ENCODE measurements at regions not wholly inside any gene's neighbourhood (a gene's known extent, or its start where the extent isn't known, plus 50 kb on each side); places are given as distances from the start of the nearest gene placed in this dataset.

DNA sequence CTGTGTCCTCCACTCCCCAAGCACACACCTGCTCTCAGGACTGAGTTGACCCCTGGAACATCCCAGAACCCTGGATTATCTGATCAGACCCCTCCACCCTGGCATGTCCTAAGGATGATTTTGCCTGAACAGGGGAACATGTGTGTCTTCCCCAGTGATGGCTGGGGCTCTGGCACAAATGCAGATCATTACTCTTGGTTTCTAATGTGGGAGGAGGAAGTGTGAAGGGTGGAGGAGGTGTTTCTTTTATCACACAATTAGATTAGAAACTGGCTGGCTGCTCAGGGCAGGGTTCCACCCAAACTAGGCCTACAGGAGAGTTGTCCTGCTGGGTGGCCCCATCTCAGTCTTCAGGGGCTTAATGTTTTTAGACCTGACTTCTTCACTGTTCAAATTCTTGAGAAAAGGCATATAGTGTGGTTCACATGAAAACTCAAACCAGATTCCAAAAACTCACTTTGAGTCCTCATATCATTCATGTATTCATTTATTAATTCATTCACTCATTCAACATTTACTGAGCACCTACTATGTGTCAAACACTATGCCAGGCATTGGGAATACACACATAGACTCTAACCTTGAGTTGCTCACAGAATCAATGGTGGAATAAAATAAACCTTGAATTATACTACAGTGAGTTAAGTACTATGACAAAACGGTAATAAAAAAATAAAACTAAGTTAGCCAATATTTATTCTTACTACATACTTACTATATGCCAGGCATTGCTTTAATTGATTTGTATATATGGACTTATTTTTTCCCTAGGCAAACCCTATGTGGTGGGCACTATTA lies 221.8 kb upstream of the JUN start:
- H3K9me3 ChIP-seq (ENCODE audit: insufficient read depth, low read depth, low read length), result no peaks in the 10 kb centered on the region
- H3K27me3 ChIP-seq (ENCODE audit: insufficient read depth, low read length), result no peaks in the 10 kb centered on the region
- H4K12ac ChIP-seq (ENCODE audit: low read depth, low read length), result no peak overlapping the region
- no peak overlapping the region for H2BK120ac ChIP-seq (ENCODE audit: insufficient read depth, low read length, poor library complexity)
- H3K79me1 ChIP-seq (ENCODE audit: low read length), result peaks cover 8% of the 10 kb centered on the region
- no peak overlapping the region for H3K9ac ChIP-seq (ENCODE audit: low read length)
- H3K23ac ChIP-seq (ENCODE audit: low read length), result no peak overlapping the region
- peak overlapping the region; percentile 38 for H3K14ac ChIP-seq (ENCODE audit: low read length)
- no peak for DNase-seq
- no peak overlapping the region for H2BK5ac ChIP-seq (ENCODE audit: low read depth, low read length, poor library complexity)
- no peak overlapping the region for H3K27ac ChIP-seq (ENCODE audit: low read depth, low read length)
- no peak overlapping the region for H4K8ac ChIP-seq (ENCODE audit: low read depth, low read length)
- H3K4me2 ChIP-seq (ENCODE audit: low read length), result no peak overlapping the region
- no peak overlapping the region for H3K4ac ChIP-seq (ENCODE audit: low read depth, low read length)
- no peak overlapping the region for H4K91ac ChIP-seq (ENCODE audit: low read depth, low read length)
- no peaks in the 10 kb centered on the region for H3K79me2 ChIP-seq (ENCODE audit: control insufficient read depth, insufficient read depth, low read length, poor library complexity)
- WGBS (ENCODE audit: extremely low coverage, insufficient coverage, insufficient read length), result no CpG with 5 or more reads among the region's 1 CpG
- no peak overlapping the region for H3K18ac ChIP-seq (ENCODE audit: low read length)
- H2AK5ac ChIP-seq (ENCODE audit: low read length), result no peak overlapping the region
- peak overlapping the region; percentile 24 for H2BK12ac ChIP-seq (ENCODE audit: low read length)
- peaks cover 8 to 14% of the 10 kb centered on the region in 2 experiments for H3K4me1 ChIP-seq (ENCODE audit: control insufficient read depth in 1 of 2, insufficient read depth in 2 of 2, low read length in 2 of 2)
- H3K36me3 ChIP-seq (ENCODE audit: control insufficient read depth in 1 of 2, insufficient read depth in 2 of 2, low read length in 2 of 2), result no peaks in the 10 kb centered on the region
- no peak overlapping the region for H2AFZ ChIP-seq (ENCODE audit: insufficient read depth, low read length, poor library complexity)
- H3K4me3 ChIP-seq (ENCODE audit: low read depth, low read length), result no peak overlapping the region

DNA sequence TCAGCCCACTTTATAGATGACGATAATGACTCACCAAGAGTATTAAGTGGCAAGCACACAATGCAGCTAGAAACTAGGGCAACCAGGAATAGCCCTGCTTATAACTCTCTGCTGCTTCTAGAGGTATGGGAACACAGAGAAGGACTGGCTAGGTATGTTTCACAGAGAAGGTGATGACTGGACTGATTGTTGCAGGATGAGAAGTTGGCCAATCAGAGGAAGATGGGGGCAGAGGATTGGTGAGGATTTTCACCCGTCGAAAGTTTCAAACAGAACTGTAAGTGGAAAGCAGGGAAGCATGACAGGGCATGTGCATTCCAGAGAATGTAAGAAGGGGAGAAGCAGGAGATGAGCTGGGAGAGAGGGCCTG lies 222.4 kb upstream of the JUN start:
- no peak overlapping the region for H4K8ac ChIP-seq (ENCODE audit: low read depth, low read length)
- no CpG with 5 or more reads among the region's 3 CpGs for WGBS (ENCODE audit: extremely low coverage, insufficient coverage, insufficient read length)
- no peaks in the 10 kb centered on the region for H3K9me3 ChIP-seq (ENCODE audit: insufficient read depth, low read depth, low read length)
- no peak overlapping the region for H4K12ac ChIP-seq (ENCODE audit: low read depth, low read length)
- H3K4me3 ChIP-seq (ENCODE audit: low read depth, low read length), result no peak overlapping the region
- no peaks in the 10 kb centered on the region for H3K36me3 ChIP-seq (ENCODE audit: control insufficient read depth in 1 of 2, insufficient read depth in 2 of 2, low read length in 2 of 2)
- H3K9ac ChIP-seq (ENCODE audit: low read length), result no peak overlapping the region
- no peaks in the 10 kb centered on the region for H3K79me2 ChIP-seq (ENCODE audit: control insufficient read depth, insufficient read depth, low read length, poor library complexity)
- H2AK5ac ChIP-seq (ENCODE audit: low read length), result no peak overlapping the region
- H3K4me1 ChIP-seq (ENCODE audit: control insufficient read depth in 1 of 2, insufficient read depth in 2 of 2, low read length in 2 of 2), result peaks cover 8 to 14% of the 10 kb centered on the region in 2 experiments
- no peak overlapping the region for H2BK12ac ChIP-seq (ENCODE audit: low read length)
- no peak overlapping the region for H4K91ac ChIP-seq (ENCODE audit: low read depth, low read length)
- H3K27me3 ChIP-seq (ENCODE audit: insufficient read depth, low read length), result no peaks in the 10 kb centered on the region
- no peak overlapping the region for H3K4ac ChIP-seq (ENCODE audit: low read depth, low read length)
- H2BK120ac ChIP-seq (ENCODE audit: insufficient read depth, low read length, poor library complexity), result no peak overlapping the region
- no peak overlapping the region for H2BK5ac ChIP-seq (ENCODE audit: low read depth, low read length, poor library complexity)
- H3K79me1 ChIP-seq (ENCODE audit: low read length), result peaks cover 8% of the 10 kb centered on the region
- no peak overlapping the region for H3K18ac ChIP-seq (ENCODE audit: low read length)
- no peak overlapping the region for H3K4me2 ChIP-seq (ENCODE audit: low read length)
- no peak for DNase-seq
- no peak overlapping the region for H3K23ac ChIP-seq (ENCODE audit: low read length)
- H2AFZ ChIP-seq (ENCODE audit: insufficient read depth, low read length, poor library complexity), result no peak overlapping the region
- H3K27ac ChIP-seq (ENCODE audit: low read depth, low read length), result no peak overlapping the region
- no peak overlapping the region for H3K14ac ChIP-seq (ENCODE audit: low read length)

DNA sequence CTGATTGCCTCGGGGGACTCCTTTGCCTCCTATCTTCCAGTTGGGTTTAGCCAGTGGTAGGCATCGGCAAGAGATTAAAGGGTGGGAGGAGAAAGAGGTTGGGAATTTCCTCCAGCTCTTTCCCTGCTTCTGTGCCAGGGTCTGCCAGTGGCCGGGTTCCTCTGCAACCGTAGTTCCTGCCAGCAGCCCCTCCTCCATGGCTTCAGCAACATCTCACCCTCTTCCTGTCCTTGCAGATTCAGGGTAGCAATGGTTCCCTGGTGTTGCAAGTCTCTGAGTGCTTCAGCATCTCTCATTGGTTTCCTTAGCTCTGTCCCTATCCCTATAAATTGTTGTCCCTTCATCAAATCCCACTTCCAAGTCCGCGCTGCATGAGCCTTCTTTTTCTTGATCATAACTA lies 223.1 kb upstream of the JUN start:
- Histone ChIP-seq H3K79me1 (ENCODE audit: low read length) (peaks cover 8% of the 10 kb centered on the region), H3K4me2 (ENCODE audit: low read length) (no peak overlapping the region), H3K4ac (ENCODE audit: low read depth, low read length) (no peak overlapping the region), H4K91ac (ENCODE audit: low read depth, low read length) (no peak overlapping the region), H3K27ac (ENCODE audit: low read depth, low read length) (no peak overlapping the region), H3K9me3 (ENCODE audit: insufficient read depth, low read depth, low read length) (no peaks in the 10 kb centered on the region), H3K36me3 (ENCODE audit: control insufficient read depth in 1 of 2, insufficient read depth in 2 of 2, low read length in 2 of 2) (no peaks in the 10 kb centered on the region), H3K4me3 (ENCODE audit: low read depth, low read length) (no peak overlapping the region), H3K23ac (ENCODE audit: low read length) (no peak overlapping the region), H2AK5ac (ENCODE audit: low read length) (no peak overlapping the region), H2BK5ac (ENCODE audit: low read depth, low read length, poor library complexity) (no peak overlapping the region), H3K4me1 (ENCODE audit: control insufficient read depth in 1 of 2, insufficient read depth in 2 of 2, low read length in 2 of 2) (peaks cover 8 to 14% of the 10 kb centered on the region in 2 experiments), H3K27me3 (ENCODE audit: insufficient read depth, low read length) (no peaks in the 10 kb centered on the region), H3K9ac (ENCODE audit: low read length) (no peak overlapping the region), H4K8ac (ENCODE audit: low read depth, low read length) (no peak overlapping the region), H2BK12ac (ENCODE audit: low read length) (peak overlapping the region; percentile 27), H3K18ac (ENCODE audit: low read length) (no peak overlapping the region), H2BK120ac (ENCODE audit: insufficient read depth, low read length, poor library complexity) (no peak overlapping the region), H3K14ac (ENCODE audit: low read length) (no peak overlapping the region), H3K79me2 (ENCODE audit: control insufficient read depth, insufficient read depth, low read length, poor library complexity) (no peaks in the 10 kb centered on the region), H2AFZ (ENCODE audit: insufficient read depth, low read length, poor library complexity) (no peak overlapping the region), H4K12ac (ENCODE audit: low read depth, low read length) (no peak overlapping the region)
- no CpG with 5 or more reads among the region's 6 CpGs for WGBS (ENCODE audit: extremely low coverage, insufficient coverage, insufficient read length)
- DNase-seq, result no peak

DNA sequence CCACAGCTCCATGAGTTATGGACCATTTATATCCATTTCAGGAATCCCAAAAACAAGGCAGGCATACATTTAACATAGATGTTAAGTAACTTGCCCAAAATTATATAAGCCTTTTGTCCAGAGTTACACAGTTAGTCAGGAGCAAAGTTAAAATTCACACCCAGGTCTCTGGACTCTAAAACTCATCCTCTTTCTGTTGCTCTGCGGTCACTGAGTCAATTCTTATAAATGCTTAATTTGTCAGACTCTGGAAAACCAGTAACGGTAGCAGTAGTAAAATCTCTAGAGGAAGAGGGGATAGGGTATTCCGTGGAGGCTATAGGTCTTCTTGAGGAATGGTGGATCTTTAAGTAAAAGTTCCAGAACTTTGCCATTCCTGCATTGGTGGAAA lies 223.6 kb upstream of the JUN start:
- Histone ChIP-seq H3K14ac (ENCODE audit: low read length) (no peak overlapping the region), H2BK12ac (ENCODE audit: low read length) (no peak overlapping the region), H4K8ac (ENCODE audit: low read depth, low read length) (no peak overlapping the region), H4K91ac (ENCODE audit: low read depth, low read length) (no peak overlapping the region), H3K27ac (ENCODE audit: low read depth, low read length) (peak overlapping the region; percentile 2), H3K79me2 (ENCODE audit: control insufficient read depth, insufficient read depth, low read length, poor library complexity) (no peaks in the 10 kb centered on the region), H4K12ac (ENCODE audit: low read depth, low read length) (no peak overlapping the region), H3K27me3 (ENCODE audit: insufficient read depth, low read length) (no peaks in the 10 kb centered on the region), H2BK120ac (ENCODE audit: insufficient read depth, low read length, poor library complexity) (no peak overlapping the region), H3K23ac (ENCODE audit: low read length) (no peak overlapping the region), H3K79me1 (ENCODE audit: low read length) (peaks cover 8% of the 10 kb centered on the region), H3K4me3 (ENCODE audit: low read depth, low read length) (no peak overlapping the region), H3K9me3 (ENCODE audit: insufficient read depth, low read depth, low read length) (no peaks in the 10 kb centered on the region), H3K9ac (ENCODE audit: low read length) (no peak overlapping the region), H3K4me2 (ENCODE audit: low read length) (no peak overlapping the region), H3K4me1 (ENCODE audit: control insufficient read depth in 1 of 2, insufficient read depth in 2 of 2, low read length in 2 of 2) (peaks cover 8 to 14% of the 10 kb centered on the region in 2 experiments), H2BK5ac (ENCODE audit: low read depth, low read length, poor library complexity) (no peak overlapping the region), H2AK5ac (ENCODE audit: low read length) (no peak overlapping the region), H2AFZ (ENCODE audit: insufficient read depth, low read length, poor library complexity) (no peak overlapping the region), H3K18ac (ENCODE audit: low read length) (no peak overlapping the region), H3K4ac (ENCODE audit: low read depth, low read length) (no peak overlapping the region), H3K36me3 (ENCODE audit: control insufficient read depth in 1 of 2, insufficient read depth in 2 of 2, low read length in 2 of 2) (no peaks in the 10 kb centered on the region)
- DNase-seq, result no peak
- no CpG with 5 or more reads among the region's 3 CpGs for WGBS (ENCODE audit: extremely low coverage, insufficient coverage, insufficient read length)

Data from trophoblast cell (in vitro differentiated cells and primary cell).